HepG2 (cell line): ENCODE measurements at regions not wholly inside any gene's neighbourhood (a gene's known extent, or its start where the extent isn't known, plus 50 kb on each side); places are given as distances from the start of the nearest gene placed in this dataset.

Source experiments
- DR1 ChIP-seq: sonication (generic); formaldehyde crosslinking; IDR thresholded peaks from 2 replicates; pipeline ENCODE4 v1.8.0; 2021; ENCODE audit warnings: mild to moderate bottlenecking, missing genetic modification reagents, inconsistent platforms
- FOSL1 ChIP-seq: sonication (generic); formaldehyde crosslinking; IDR thresholded peaks from 2 replicates; pipeline ENCODE4 v1.9.0; 2021; ENCODE audit warnings: missing genetic modification reagents, borderline replicate concordance
- SSRP1 ChIP-seq: IDR thresholded peaks from 2 replicates; pipeline ENCODE4 v1.6.1; 2016; ENCODE audit warnings: control low read depth
- ZNF124 ChIP-seq: sonication (generic); formaldehyde crosslinking; IDR thresholded peaks from 2 replicates; pipeline ENCODE4 v1.4.0; 2020; ENCODE audit warnings: missing genetic modification reagents
- TF ChIP-seq, protein P1 (sequence below): sonication (generic); formaldehyde crosslinking; IDR thresholded peaks from 2 replicates; pipeline ENCODE4 v1.4.0; 2020; ENCODE audit warnings: missing genetic modification reagents
- TF ChIP-seq, protein P2 (sequence below): sonication (generic); formaldehyde crosslinking; IDR thresholded peaks from 2 replicates; pipeline ENCODE4 v1.9.0; 2021; ENCODE audit warnings: mild to moderate bottlenecking, missing genetic modification reagents
- TF ChIP-seq, protein P3 (sequence below), 2 experiments: IDR thresholded peaks; 2 replicates each; pipeline ENCODE4 v1.6.1; 2011 to 2012; ENCODE audit warnings: low read length in 2 of 2, borderline replicate concordance in 1 of 2, low read depth in 1 of 2, mild to moderate bottlenecking in 1 of 2, moderate library complexity in 1 of 2
- TF ChIP-seq, protein P4 (sequence below): sonication (generic); formaldehyde crosslinking; IDR thresholded peaks from 2 replicates; pipeline ENCODE4 v1.5.0; 2020; ENCODE audit warnings: missing genetic modification reagents, mild to moderate bottlenecking, borderline replicate concordance
- TF ChIP-seq, protein P5 (sequence below): IDR thresholded peaks from 2 replicates; pipeline ENCODE4 v1.6.1; 2016; ENCODE audit warnings: missing biosample characterization, missing genetic modification reagents, low read depth
- TF ChIP-seq, protein P6 (sequence below): IDR thresholded peaks from 2 replicates; pipeline ENCODE4 v1.6.1; 2012; ENCODE audit warnings: low read length, improper control_type of control experiment

DNA sequence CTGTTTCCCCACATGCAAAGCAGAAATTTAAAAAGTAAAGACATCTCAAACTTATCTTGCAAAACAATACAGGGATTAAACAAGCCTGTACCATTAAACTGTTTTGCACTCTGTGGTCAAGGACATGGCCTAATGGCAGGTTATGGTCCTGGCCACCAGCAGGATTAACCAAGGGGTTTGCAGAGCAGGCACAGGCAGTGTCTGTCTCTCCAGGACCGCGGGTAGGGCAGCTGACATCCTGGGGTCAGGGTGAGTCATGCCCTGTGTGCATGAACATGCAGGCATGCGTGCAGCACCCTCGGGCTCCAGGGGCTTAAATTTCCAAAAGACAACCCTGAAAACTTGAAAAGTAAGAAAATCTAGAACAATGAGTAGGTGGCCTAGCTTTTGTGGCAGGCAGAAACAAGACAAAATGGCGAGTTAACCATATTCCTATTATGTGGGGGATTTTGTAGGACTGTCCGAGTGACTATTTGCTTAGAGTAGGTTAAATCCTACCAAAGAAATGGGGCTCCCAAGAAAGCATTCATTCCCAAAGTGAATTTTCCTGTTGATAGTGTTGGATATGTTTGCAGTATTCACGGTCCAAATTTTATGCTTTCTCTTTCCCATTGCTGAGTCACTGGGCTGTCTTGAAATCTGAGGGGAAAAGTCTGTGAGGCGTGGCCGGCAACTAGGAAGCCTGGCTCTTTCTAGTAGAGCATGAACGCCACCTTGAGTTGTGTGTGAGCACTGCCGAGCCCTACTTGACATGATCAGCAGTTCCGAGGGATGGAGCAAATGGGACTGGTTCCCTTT, 158.4 kb upstream of the FAM20A start (continued):
- TF ChIP-seq SSRP1 (CRISPR knock-in tag) (no peak), ZNF124 (CRISPR knock-in tag) (peak; percentile 75; the same call in 1 of the 2 replicates), FOSL1 (CRISPR knock-in tag) (peak; percentile 94), DR1 (CRISPR knock-in tag) (no peak)
- TF ChIP-seq, protein P1, sequence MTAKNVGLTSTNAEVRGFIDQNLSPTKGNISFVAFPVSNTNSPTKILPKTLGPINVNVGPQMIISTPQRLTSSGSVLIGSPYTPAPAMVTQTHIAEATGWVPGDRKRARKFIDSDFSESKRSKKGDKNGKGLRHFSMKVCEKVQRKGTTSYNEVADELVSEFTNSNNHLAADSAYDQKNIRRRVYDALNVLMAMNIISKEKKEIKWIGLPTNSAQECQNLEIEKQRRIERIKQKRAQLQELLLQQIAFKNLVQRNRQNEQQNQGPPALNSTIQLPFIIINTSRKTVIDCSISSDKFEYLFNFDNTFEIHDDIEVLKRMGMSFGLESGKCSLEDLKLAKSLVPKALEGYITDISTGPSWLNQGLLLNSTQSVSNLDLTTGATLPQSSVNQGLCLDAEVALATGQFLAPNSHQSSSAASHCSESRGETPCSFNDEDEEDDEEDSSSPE (CRISPR knock-in tag): no peak; the same call in 1 of the 2 replicates
- TF ChIP-seq, protein P2, sequence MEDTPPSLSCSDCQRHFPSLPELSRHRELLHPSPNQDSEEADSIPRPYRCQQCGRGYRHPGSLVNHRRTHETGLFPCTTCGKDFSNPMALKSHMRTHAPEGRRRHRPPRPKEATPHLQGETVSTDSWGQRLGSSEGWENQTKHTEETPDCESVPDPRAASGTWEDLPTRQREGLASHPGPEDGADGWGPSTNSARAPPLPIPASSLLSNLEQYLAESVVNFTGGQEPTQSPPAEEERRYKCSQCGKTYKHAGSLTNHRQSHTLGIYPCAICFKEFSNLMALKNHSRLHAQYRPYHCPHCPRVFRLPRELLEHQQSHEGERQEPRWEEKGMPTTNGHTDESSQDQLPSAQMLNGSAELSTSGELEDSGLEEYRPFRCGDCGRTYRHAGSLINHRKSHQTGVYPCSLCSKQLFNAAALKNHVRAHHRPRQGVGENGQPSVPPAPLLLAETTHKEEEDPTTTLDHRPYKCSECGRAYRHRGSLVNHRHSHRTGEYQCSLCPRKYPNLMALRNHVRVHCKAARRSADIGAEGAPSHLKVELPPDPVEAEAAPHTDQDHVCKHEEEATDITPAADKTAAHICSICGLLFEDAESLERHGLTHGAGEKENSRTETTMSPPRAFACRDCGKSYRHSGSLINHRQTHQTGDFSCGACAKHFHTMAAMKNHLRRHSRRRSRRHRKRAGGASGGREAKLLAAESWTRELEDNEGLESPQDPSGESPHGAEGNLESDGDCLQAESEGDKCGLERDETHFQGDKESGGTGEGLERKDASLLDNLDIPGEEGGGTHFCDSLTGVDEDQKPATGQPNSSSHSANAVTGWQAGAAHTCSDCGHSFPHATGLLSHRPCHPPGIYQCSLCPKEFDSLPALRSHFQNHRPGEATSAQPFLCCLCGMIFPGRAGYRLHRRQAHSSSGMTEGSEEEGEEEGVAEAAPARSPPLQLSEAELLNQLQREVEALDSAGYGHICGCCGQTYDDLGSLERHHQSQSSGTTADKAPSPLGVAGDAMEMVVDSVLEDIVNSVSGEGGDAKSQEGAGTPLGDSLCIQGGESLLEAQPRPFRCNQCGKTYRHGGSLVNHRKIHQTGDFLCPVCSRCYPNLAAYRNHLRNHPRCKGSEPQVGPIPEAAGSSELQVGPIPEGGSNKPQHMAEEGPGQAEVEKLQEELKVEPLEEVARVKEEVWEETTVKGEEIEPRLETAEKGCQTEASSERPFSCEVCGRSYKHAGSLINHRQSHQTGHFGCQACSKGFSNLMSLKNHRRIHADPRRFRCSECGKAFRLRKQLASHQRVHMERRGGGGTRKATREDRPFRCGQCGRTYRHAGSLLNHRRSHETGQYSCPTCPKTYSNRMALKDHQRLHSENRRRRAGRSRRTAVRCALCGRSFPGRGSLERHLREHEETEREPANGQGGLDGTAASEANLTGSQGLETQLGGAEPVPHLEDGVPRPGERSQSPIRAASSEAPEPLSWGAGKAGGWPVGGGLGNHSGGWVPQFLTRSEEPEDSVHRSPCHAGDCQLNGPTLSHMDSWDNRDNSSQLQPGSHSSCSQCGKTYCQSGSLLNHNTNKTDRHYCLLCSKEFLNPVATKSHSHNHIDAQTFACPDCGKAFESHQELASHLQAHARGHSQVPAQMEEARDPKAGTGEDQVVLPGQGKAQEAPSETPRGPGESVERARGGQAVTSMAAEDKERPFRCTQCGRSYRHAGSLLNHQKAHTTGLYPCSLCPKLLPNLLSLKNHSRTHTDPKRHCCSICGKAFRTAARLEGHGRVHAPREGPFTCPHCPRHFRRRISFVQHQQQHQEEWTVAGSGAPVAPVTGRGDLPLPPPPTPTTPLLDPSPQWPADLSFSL: peak; percentile 57; the same call in 1 of the 2 replicates
- TF ChIP-seq, protein P3, sequence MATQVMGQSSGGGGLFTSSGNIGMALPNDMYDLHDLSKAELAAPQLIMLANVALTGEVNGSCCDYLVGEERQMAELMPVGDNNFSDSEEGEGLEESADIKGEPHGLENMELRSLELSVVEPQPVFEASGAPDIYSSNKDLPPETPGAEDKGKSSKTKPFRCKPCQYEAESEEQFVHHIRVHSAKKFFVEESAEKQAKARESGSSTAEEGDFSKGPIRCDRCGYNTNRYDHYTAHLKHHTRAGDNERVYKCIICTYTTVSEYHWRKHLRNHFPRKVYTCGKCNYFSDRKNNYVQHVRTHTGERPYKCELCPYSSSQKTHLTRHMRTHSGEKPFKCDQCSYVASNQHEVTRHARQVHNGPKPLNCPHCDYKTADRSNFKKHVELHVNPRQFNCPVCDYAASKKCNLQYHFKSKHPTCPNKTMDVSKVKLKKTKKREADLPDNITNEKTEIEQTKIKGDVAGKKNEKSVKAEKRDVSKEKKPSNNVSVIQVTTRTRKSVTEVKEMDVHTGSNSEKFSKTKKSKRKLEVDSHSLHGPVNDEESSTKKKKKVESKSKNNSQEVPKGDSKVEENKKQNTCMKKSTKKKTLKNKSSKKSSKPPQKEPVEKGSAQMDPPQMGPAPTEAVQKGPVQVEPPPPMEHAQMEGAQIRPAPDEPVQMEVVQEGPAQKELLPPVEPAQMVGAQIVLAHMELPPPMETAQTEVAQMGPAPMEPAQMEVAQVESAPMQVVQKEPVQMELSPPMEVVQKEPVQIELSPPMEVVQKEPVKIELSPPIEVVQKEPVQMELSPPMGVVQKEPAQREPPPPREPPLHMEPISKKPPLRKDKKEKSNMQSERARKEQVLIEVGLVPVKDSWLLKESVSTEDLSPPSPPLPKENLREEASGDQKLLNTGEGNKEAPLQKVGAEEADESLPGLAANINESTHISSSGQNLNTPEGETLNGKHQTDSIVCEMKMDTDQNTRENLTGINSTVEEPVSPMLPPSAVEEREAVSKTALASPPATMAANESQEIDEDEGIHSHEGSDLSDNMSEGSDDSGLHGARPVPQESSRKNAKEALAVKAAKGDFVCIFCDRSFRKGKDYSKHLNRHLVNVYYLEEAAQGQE (IDR thresholded peaks at IDR 0.05; ENCODE audit: borderline replicate concordance in 1 of 2, low read depth in 1 of 2, low read length in 2 of 2): no peak
- TF ChIP-seq, protein P4, sequence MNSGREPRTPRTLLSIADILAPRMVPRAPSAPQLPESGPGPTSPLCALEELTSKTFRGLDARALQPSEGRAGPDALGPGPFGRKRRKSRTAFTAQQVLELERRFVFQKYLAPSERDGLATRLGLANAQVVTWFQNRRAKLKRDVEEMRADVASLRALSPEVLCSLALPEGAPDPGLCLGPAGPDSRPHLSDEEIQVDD: no peak
- TF ChIP-seq, protein P5, sequence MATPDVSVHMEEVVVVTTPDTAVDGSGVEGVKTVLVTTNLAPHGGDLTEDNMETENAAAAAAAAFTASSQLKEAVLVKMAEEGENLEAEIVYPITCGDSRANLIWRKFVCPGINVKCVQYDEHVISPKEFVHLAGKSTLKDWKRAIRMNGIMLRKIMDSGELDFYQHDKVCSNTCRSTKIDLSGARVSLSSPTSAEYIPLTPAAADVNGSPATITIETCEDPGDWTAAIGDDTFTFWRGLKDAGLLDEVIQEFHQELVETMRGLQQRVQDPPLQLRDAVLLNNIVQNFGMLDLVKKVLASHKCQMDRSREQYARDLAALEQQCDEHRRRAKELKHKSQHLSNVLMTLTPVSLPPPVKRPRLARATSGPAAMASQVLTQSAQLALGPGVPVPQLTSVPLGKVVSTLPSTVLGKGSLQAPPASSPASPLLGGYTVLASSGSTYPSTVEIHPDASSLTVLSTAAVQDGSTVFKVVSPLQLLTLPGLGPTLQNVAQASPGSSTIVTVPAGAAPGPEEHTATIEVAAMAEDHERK (CRISPR knock-in tag): no peak
- TF ChIP-seq, protein P6, sequence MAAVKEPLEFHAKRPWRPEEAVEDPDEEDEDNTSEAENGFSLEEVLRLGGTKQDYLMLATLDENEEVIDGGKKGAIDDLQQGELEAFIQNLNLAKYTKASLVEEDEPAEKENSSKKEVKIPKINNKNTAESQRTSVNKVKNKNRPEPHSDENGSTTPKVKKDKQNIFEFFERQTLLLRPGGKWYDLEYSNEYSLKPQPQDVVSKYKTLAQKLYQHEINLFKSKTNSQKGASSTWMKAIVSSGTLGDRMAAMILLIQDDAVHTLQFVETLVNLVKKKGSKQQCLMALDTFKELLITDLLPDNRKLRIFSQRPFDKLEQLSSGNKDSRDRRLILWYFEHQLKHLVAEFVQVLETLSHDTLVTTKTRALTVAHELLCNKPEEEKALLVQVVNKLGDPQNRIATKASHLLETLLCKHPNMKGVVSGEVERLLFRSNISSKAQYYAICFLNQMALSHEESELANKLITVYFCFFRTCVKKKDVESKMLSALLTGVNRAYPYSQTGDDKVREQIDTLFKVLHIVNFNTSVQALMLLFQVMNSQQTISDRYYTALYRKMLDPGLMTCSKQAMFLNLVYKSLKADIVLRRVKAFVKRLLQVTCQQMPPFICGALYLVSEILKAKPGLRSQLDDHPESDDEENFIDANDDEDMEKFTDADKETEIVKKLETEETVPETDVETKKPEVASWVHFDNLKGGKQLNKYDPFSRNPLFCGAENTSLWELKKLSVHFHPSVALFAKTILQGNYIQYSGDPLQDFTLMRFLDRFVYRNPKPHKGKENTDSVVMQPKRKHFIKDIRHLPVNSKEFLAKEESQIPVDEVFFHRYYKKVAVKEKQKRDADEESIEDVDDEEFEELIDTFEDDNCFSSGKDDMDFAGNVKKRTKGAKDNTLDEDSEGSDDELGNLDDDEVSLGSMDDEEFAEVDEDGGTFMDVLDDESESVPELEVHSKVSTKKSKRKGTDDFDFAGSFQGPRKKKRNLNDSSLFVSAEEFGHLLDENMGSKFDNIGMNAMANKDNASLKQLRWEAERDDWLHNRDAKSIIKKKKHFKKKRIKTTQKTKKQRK: no peak
